SKM-1 (cell line): ENCODE measurements at regions not wholly inside any gene's neighbourhood (a gene's known extent, or its start where the extent isn't known, plus 50 kb on each side); places are given as distances from the start of the nearest gene placed in this dataset.
"Not testable (repeated sequence)": the region's sequence is repeated elsewhere in the genome, so short reads cannot be mapped to it uniquely, and the experiment has no call there.

Source experiments
- DNase-seq: peaks from one replicate; lab custom pipeline; 2025; ENCODE audit not compliant: unreplicated experiment; lab: John Stamatoyannopoulos, UW

- no peak for DNase-seq
These were observed 677.5 kb downstream of the RAPGEF2 start for GRCh38 chr4:159780196-159780922.

GRCh38 chr4:159787901-159788300 lies 685.0 kb downstream of the RAPGEF2 start:
- no peak for DNase-seq

- no peak for DNase-seq
These were observed 688.5 kb downstream of the RAPGEF2 start for GRCh38 chr4:159791334-159791733.

- not testable (repeated sequence) for DNase-seq
These were observed 701.7 kb downstream of the RAPGEF2 start for GRCh38 chr4:159804592-159804991.

- no peak for DNase-seq
These were observed 720.9 kb downstream of the RAPGEF2 start for GRCh38 chr4:159823743-159824142.

GRCh38 chr4:159828687-159829086 lies 725.8 kb downstream of the RAPGEF2 start:
- no peak for DNase-seq

- DNase-seq, result no peak
These were observed 726.3 kb downstream of the RAPGEF2 start for GRCh38 chr4:159829184-159829583.

GRCh38 chr4:159837071-159837470 lies 734.2 kb downstream of the RAPGEF2 start:
- no peak for DNase-seq

- no peak for DNase-seq
These were observed 752.9 kb downstream of the RAPGEF2 start for GRCh38 chr4:159855731-159856130.

- no peak for DNase-seq
These were observed 753.6 kb downstream of the RAPGEF2 start for GRCh38 chr4:159856451-159856850.

- no peak for DNase-seq
These were observed 756.8 kb downstream of the RAPGEF2 start for GRCh38 chr4:159859656-159860148.

GRCh38 chr4:159860945-159861344 lies 758.1 kb downstream of the RAPGEF2 start:
- DNase-seq, result no peak

- no peak for DNase-seq
These were observed 761.5 kb downstream of the RAPGEF2 start for GRCh38 chr4:159864337-159864736.

- DNase-seq, result no peak
These were observed 764.8 kb downstream of the RAPGEF2 start for GRCh38 chr4:159867673-159868072.

GRCh38 chr4:159868936-159869335 lies 766.1 kb downstream of the RAPGEF2 start:
- not testable (repeated sequence) for DNase-seq

GRCh38 chr4:159871141-159871540 lies 768.3 kb downstream of the RAPGEF2 start:
- no peak for DNase-seq

GRCh38 chr4:159881158-159881557 lies 778.3 kb downstream of the RAPGEF2 start:
- DNase-seq, result no peak

- no peak for DNase-seq
These were observed 782.1 kb downstream of the RAPGEF2 start for GRCh38 chr4:159884989-159885388.

- DNase-seq, result no peak
These were observed 796.7 kb downstream of the RAPGEF2 start for GRCh38 chr4:159899596-159899995.

GRCh38 chr4:159900562-159900961 lies 797.7 kb downstream of the RAPGEF2 start:
- no peak for DNase-seq

- DNase-seq, result no peak
These were observed 799.8 kb downstream of the RAPGEF2 start for GRCh38 chr4:159902648-159903047.

GRCh38 chr4:159904906-159905305 lies 802.0 kb downstream of the RAPGEF2 start:
- DNase-seq, result no peak

- DNase-seq, result no peak
These were observed 803.2 kb downstream of the RAPGEF2 start for GRCh38 chr4:159906051-159906450.
